HG03159 (cell line): ENCODE measurements at regions not wholly inside any gene's neighbourhood (a gene's known extent, or its start where the extent isn't known, plus 50 kb on each side); places are given as distances from the start of the nearest gene placed in this dataset.

ENCODE experiments used
- ATAC-seq: cut with Tn5 transposase; IDR thresholded peaks from one replicate; pipeline ENCODE4 v1.9.1; 2021; ENCODE audit warnings: mild to moderate bottlenecking, moderate library complexity; ENCODE audit not compliant: unreplicated experiment

DNA sequence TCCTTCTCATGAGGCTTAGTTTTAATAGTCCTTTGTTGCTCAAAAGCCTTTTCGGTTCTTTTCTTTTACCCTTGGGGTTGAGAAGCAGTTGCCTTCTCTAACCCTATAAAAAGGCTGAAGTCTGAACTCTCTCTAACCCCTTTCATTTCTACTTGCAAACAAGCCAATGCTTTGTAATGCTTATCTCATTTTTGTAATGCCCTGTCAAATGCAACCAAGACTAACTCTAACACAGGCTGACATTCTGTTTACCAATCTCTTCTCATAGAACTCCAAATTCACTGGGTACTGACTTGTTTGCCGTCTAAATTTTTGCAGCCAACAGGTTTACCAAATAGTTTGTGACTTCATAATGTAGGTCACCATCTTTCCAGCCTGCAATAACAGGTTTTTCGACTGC is 233.9 kb upstream of the SNX7 start:
- no peak for ATAC-seq

DNA sequence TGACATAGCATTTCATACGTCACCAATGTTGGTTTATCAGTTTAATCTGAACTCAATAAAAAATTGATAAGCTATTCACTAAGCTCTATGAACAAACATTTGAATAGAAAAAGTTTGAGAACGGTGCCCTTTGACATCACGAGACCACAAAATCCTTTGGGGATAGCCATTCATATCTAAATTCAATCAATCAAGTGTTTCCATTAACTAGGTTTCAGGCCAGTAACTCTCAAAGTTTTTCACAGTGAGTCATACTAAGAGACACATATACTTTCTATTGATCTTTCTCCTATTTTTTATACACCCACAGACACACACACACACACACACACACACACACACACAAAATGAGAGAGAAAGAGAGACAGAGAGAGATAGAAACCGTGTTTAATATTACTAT is 235.4 kb upstream of the SNX7 start:
- no peak for ATAC-seq

DNA sequence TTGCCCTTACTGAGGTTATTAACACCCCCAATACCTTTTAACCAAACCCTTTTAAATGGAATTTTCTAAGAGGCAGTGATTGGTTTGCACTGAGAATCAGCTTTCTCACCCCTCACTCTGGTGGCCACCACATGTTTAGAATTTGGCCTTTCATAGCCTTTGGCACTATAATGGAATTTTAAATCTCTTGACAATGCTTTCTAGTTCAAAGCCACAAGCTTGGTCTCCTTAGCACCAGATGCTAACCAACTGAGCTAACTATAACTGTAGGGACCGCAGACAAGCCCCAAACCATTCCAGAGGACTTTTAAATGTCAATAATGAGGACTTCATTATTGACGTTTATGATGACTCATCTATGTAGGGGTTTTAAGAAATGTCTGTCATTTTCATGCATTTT is 238.7 kb upstream of the SNX7 start:
- ATAC-seq = no peak

DNA sequence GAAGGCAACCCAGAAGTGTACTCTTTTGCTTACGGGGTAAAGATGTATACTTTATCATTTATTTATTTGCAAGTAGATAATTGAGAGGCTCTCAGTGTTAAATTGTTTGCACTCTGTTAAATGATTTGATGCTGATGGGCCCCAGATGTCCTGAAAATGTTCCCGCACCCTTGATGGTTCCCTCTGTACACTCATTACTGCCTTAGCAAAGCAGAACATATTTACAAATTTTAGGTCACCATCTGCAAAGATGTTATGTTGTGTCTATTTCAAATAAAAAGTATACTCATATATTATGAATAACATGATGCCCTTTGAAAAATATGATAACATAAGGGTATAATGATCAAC is 240.5 kb upstream of the SNX7 start:
- ATAC-seq = no peak

DNA sequence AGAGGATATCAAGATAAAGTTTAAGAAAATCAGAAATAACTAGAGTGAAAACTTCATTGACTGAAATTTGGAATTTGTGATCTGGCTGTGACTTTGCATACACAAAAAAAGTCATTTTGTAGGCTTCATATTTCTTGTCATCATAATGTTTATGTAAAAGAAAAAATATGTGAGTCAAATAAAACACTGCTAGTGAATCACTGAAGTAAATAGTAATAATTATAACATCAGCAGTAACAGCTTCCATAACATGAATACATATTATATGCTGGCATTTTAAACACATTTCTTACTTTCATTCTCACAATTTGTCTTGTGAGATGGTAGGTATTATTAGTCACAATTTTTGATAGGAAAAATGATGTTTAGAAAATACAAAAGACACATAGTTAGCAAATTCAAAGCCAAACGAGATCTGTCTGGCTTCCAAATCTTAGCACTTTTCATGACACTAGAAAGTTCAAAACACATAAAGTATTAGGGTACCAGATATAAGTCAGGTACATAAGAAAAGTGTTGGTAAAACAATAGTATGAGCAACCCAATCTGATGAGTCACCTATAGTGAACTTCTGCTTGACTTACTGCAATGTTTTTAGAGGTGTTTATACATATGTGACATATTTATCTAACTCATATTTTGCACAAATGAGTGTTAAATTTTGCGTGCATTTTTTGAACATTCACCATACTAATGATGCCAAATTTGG is 241.0 kb upstream of the SNX7 start:
- no peak for ATAC-seq

DNA sequence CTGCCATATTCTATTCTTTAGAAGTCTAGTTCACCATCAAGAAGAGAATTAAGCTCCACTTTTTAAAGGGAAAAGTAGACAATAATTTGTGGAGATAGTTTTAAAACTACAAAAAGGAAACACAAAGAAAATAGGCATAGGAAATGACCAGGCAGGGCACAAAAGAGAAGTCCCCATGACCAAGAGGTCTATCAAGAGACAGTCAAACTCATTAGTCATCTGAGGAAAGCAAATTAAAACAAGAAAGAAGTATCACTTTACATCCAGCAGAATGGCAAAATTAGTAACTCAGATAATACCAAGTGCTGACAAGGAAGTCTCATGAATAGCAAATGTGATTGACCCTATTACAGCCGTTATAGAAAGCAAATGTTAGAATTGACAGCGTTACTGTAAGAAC is 243.7 kb upstream of the SNX7 start:
- no peak for ATAC-seq

DNA sequence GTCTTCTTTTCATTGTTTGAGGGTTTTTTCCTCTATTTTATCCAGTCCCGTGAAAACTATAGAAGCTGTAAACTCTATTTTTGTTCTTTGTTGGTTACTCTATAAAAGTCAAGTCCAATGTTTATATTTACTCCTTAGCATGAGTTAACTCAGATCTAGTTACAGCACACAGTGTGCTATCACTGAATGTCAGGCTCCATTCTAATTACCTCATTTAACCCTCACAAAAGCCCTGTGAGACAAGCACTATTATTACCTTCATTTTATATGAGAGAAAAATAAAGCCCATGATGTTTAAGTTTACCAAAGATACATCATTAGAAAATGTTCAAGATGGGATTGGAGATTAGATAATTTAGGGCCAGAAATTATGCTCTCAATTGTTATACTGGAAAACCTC is 251.4 kb upstream of the SNX7 start:
- no peak for ATAC-seq

DNA sequence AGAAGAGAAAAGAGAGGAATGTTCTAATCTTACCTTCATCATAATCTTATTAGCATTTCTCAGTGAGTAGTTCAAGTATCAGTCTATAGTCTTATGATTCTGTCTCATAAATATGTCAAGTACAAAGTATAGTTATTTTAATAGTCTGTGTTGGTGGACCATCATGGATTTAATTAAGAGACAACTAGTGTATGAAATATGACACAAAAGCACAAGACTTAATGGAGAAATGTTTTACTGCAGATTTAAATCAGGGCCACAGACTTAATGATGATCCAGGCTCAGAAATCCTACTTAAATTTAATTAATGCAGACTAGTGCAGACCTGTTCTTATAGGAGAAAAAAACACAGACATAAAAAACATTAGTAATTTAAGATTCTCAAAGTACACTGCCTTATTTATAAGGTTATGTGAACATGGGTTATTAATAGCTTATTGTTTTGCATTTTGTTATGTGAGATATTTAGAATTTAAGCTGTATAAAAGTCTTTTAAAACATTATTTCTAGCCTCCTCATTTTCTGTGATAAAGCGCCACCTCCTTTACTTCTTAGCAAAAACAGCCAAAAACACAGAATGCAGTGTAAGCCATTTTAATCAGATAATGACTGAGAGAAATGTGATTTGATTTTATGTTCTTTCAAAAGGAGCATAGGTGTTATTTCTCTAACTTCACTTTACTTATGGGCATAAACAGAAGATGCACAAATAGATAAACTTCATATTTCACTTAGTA is 255.0 kb upstream of the SNX7 start:
- no peak for ATAC-seq

DNA sequence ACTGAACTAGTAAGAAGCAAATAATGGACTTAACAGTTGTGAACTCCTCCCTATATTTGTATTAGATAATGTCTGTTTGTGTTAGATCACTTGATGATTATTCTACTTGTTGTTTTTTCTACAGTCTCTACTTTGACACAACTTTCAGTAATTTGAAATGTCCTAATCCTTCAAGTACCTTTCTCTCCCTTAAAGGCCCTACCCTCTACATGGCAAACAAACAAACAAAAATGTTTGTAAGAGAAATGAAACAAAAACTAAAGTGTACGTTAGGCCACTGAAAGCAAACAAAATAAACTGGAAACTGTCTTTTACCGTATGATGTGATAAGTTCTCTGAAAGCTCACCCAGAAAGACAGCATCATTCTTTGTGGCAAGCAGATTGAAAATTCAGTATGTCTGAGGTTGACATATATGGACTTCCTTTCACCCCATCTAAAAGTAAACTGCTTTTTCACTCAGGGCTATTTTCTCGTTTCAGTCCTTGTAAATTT is 255.9 kb upstream of the SNX7 start:
- ATAC-seq = peak; percentile 65

DNA sequence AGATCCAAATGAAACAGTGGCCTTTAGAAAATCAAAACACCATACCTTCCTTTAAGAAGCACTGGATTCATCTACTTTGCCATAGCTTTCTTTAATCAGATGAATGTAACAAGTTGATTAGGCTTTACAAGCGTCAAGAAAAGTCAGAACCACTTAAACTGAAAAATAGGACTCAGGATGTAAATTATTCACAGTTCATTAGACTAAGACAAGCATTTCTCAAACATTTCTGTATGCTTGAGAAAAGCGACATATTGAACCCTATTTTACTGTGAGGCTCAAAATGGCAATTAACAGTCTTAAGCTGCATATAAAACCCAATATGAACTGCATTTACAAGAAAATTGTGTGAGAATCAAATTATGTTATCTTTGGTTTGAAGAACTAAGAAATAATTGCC is 256.7 kb upstream of the SNX7 start:
- no peak for ATAC-seq

DNA sequence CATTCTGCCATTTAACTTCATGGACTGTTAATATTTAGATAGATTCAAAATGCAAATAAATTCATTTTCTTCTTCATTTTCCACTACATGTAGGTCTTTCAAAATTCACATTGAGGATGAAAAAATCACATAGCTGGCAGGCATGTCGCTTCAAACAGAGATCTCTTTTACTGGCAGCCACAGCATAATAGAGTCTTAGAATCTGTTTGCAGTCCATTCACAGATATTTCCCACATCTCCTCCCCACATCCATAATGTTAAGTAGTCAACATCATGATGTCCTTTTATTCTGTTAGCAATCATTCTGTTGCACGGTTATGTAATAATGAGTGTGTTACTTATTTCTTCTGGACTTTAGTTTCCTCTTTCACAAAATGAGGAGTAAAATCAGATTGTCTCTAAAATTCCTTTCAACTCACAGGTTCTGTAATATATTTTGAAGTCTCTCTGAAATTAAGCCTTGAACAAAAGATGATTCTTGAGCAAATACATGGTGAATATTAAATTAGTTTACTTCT is 257.5 kb upstream of the SNX7 start:
- ATAC-seq = no peak

DNA sequence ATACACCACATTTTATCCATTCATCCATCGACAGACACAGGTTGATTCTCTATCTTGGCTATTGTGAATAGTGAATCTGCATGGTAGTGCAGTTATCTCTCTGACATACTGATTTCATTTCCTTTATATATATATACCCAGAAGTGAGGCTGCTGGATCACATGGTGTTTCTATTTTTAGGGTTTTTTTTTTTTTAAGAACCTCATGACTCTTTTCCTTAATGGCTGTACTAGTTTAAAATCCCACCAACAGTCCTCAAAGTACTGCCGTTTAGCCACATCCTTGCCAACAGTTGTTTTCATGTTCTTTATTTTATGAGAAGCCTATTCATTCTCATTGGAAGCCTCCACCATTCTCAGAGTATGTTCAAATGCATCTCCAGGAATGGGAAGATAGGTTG is 258.7 kb upstream of the SNX7 start:
- ATAC-seq = no peak

DNA sequence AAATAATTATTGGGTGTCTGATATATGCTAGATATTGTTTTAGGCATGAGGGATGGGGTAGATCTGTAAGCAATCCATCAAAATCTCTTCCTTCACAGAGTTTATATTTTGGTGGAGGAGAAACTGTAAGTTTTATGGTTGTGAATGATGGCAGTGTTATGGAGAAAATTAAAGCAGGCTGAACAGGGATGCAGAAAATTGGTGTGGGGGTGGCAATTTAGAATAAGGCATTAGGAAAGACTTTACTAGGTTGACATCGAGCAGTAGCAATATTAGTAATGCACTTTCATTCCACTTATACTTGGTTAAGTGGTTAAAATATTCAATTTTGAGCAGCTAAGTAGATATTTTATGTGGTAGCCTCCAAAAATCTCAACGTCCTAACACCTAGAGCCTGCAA is 261.1 kb upstream of the SNX7 start:
- ATAC-seq = no peak

DNA sequence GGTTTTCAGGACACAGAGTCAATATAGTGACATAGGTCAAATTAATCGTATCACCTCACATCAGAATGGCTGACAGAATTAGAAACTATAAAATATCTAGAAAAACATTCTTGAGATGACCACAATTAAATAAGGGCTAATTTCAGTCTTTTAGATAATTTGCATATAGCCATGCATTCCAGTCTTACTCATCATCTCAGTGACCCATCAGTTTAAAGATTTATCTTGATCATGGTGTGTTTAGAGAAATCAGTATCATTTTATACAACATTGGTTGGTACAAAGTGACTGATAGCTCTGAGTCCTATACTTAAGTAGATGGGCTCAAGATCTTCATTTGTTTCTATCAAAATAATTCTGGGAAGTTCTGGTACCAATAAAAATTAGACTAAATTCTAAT is 262.3 kb upstream of the SNX7 start:
- ATAC-seq = no peak

DNA sequence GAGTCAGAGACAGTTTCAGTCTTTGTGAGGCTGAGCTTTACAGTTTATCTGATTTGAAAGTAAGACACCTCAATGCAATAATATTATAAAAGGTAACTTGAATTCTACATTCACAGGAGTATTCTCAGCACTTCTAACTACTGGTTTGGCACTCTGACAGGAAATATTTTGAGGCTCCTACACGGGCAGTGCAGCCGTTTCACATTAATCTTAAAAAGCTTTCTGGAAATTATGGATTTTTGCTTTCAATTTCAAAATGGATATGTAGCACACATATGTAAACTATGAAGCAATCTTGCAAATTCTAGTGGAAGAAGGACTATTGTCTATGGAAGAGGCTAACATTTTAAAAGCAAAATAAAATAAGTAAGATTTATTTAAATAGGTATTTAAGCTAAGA is 262.9 kb upstream of the SNX7 start:
- no peak for ATAC-seq

DNA sequence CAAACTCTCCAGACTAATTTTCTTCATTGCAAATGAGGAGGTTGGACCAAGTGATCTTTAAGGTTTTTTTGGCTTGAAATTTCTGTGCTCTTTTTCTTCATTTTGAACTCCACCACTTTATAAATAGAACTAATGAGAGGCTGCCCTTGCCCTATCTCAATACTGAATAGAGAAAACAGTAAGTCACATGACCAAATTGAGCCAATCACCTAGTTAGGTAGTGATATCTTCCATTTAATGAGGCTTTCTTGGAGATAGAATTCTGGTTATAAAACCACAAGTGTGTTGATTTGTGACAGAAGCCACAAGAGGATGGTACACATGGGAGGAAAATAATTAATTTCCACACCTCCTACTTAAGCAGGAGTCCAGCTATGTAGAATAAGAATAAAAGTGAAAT is 263.4 kb upstream of the SNX7 start:
- ATAC-seq = no peak

DNA sequence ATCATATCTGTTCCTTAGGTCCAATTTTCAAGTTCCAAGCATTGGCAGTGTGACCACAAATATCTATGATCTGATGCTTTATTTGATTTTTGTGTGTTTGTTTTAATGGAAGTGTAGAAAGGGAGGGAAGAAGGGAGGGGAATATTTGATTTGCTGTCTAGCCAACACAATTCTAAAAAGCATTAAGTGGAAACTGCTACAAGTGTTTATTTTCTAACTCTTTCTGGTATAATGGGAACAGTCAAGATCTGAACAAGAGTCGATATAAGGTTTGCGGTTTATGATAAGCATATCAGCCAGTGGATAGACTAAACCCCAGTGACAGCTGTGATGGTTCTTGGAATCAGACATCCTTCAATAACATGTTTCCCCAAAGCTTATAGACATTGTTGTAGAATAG is 267.8 kb upstream of the SNX7 start:
- ATAC-seq = no peak

DNA sequence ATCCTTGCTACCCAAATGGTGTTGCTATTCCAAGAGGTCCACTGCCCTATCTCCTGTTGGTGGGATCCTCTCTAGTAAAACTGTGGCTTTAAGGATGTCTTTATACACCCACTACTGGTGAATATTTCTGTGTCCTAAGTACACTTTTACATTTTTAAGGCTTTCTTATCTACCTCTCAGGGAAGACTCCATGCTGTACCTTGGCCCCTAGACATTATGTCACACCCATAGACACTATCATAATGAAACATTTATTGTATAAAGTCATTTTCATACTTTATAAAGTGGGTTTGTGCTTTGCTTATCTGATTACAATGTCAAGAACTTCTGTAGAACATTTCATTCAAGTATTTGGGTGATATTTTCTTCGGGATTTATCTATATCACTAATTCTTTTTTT is 270.3 kb upstream of the SNX7 start:
- no peak for ATAC-seq

DNA sequence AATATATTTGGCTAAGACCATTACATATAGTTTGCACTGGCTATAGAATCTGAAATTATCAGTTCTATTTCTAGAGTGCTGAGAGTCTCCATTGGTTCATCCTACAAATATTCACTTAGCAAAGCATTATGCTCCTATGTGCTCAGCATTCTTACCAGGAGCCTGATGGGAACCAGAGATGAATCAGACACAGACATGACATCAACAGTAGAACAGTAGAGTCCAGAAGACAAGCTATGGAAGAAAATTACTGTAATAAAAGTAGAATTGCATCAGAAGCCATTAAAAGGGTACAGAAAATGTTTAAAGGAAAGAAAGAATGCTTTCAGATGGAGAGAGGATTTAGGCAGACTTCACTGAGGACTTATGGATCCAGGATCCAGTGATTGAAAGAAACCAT is 271.7 kb upstream of the SNX7 start:
- ATAC-seq = no peak

DNA sequence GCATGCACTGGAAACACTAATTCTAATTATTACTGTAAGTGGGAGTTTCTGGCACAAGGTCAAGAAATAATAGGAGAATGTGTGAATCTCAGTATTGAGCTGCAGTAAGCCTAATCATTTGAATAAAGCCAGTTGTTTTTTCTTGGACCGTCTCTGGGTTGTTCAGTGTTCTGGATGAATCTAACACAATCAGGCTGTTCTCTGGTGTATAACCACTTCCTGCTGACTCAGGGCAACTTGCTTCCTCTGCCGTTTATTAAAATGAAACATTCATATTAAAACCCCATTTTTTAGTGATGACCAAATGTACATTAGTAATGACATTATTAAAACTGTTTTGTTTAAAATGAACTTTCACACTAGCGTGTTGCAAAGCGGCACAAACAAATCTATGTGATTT is 273.1 kb upstream of the SNX7 start:
- ATAC-seq = peak; percentile 71

DNA sequence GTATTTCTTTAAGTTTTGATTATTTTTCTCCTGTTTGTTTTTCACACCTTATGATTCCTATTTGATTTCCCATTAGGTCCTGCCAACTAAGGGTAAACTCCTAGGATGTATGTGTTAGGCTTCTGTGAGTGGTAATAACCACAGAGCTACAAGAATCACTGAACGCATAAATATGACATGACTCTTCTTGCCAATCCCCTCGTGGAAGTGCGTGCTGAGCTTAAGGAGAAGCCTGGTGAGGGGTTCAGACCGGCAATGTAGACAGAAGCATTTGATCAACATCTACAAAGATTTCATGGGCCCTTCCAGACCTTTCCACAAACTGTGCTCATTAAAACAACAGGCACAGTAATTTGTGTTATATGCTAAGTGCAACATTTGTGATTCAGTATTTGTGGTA is 273.8 kb upstream of the SNX7 start:
- ATAC-seq = no peak

DNA sequence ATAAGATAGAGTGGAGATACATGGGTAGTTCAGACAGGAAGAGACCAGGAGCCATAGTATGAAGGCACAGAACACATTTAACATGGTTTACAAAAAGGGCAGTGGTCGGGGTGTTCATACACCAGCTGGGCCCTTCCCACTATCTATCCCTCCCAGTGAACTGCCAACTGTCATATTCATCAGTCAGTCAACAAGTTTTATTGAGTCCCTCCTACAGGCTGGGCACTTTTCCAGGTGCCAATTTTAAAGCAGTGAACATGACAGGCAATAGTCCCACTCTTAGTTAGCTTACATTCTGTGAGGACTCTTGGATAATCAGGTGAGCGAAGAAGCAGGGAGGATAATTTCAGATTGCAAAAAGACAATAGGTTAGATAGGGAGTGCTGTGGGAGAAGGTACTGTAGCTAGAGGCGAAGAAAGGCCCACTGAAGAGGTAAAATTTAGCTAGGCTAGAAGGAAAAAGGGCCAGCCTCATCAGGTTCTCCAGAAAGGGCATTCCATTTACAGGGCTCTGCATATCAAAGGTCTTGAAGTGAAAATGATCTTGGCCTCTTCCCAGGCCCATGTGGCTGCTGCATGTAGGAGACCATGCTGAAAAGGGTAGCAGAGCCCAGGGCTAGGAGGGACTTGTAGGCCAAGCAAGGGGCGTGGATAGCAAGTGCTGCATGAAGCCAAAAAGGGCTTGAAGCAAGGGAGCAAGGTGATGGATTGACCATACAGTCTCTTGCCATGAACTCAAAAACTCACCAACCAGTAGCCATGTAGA is 274.7 kb upstream of the SNX7 start:
- ATAC-seq = no peak
